GM12878 (cell line): ENCODE measurements at regions not wholly inside any gene's neighbourhood (a gene's known extent, or its start where the extent isn't known, plus 50 kb on each side); places are given as distances from the start of the nearest gene placed in this dataset.

ENCODE experiments used
- ATAC-seq: fragments of 200-7000 bp; cut with Tn5 transposase; 3 replicates; pipeline ENCODE4 v1.9.1; 2020; ENCODE audit warnings: mild to moderate bottlenecking, moderate library complexity
- BruUV-seq: library from RNA; stranded (reverse); fragments of 400-500 nt; replicated peaks from 2 replicates; lab custom pipeline; 2021; lab: Mats Ljungman, UMichigan
- CTCF ChIA-PET: fragments of 300-600 bp; sonication (Branson Sonifier 250); formaldehyde crosslinking; extraction: SDS; loops from one replicate; lab custom pipeline; 2021; ENCODE audit warnings: inconsistent platforms; lab: Yijun Ruan, JAX
- POLR2A ChIA-PET: fragments of 350-600 bp; formaldehyde crosslinking; extraction: SDS; loops from one replicate; lab custom pipeline; 2021; ENCODE audit warnings: inconsistent platforms; lab: Charles Lee
- RAD21 ChIA-PET: fragments of 300-600 bp; sonication (Branson Sonifier 250); formaldehyde crosslinking; loops from one replicate; lab custom pipeline; 2023; ENCODE audit warnings: antibody characterized with exemption; ENCODE audit not compliant: unreplicated experiment; lab: Charles Lee
- SMC1A ChIA-PET: fragments of 300-600 bp; sonication (Branson Sonifier 250); formaldehyde crosslinking; loops from one replicate; lab custom pipeline; 2023; ENCODE audit not compliant: unreplicated experiment, uncharacterized antibody; lab: Charles Lee
- DNase-seq: peaks from one replicate; pipeline ENCODE4 v3.0.0-alpha.2; 2011; ENCODE audit warnings: low read depth, low spot score
- FAIRE-seq: peaks from 3 replicates; lab custom pipeline; 2011; peaks lifted over from hg19 to GRCh38; lab: Jason Lieb, UNC
- H2AFZ ChIP-seq: 2 replicates; pipeline ENCODE4 v1.6.0; 2011; ENCODE audit warnings: low read depth, low read length, control low read depth; ENCODE audit not compliant: control insufficient read depth
- H3K27ac ChIP-seq: 2 replicates; pipeline ENCODE4 v1.5.1; 2011; ENCODE audit warnings: control low read depth; ENCODE audit not compliant: control insufficient read depth, insufficient read depth
- H3K27me3 ChIP-seq, 2 experiments: replicated peaks in 1 of 2; 2 replicates each; pipeline versions ENCODE4 v1.6.0 to v1.6.1; 2011; ENCODE audit warnings: low read length in 1 of 2; ENCODE audit not compliant: control insufficient read depth in 2 of 2, insufficient read depth in 2 of 2
- H3K36me3 ChIP-seq, 2 experiments: 2 replicates each; pipeline ENCODE4 v1.5.1; 2011; ENCODE audit warnings: low read length in 1 of 2; ENCODE audit not compliant: control insufficient read depth in 2 of 2, insufficient read depth in 2 of 2
- H3K4me1 ChIP-seq: 2 replicates; pipeline ENCODE4 v1.6.1; 2011; ENCODE audit warnings: mild to moderate bottlenecking, low read length, moderate library complexity, mixed read lengths; ENCODE audit not compliant: control insufficient read depth, insufficient read depth
- H3K4me2 ChIP-seq: 2 replicates; pipeline ENCODE4 v1.6.0; 2011; ENCODE audit warnings: control low read depth; ENCODE audit not compliant: control insufficient read depth, insufficient read depth
- H3K4me3 ChIP-seq: fragments of 200-600 bp; sonication (generic); 2 replicates; pipeline ENCODE4 v1.5.1; 2016
- H3K79me2 ChIP-seq: 2 replicates; pipeline ENCODE4 v1.6.0; 2011; ENCODE audit warnings: low read length; ENCODE audit not compliant: control insufficient read depth, insufficient read depth
- H3K9ac ChIP-seq: 2 replicates; pipeline ENCODE4 v1.8.0; 2011; ENCODE audit warnings: low read length, control low read depth, mixed read lengths; ENCODE audit not compliant: control insufficient read depth, insufficient read depth
- H3K9me3 ChIP-seq: replicated peaks from 3 replicates; pipeline ENCODE4 v1.5.1; 2011; ENCODE audit warnings: mild to moderate bottlenecking, low read length; ENCODE audit not compliant: control insufficient read depth, insufficient read depth
- H4K20me1 ChIP-seq: 2 replicates; pipeline ENCODE4 v1.6.0; 2011; ENCODE audit not compliant: control insufficient read depth, insufficient read depth
- CREM ChIP-seq: IDR thresholded peaks from 2 replicates; pipeline ENCODE4 v1.6.1; 2014; ENCODE audit warnings: antibody characterized with exemption, low read depth
- EP300 ChIP-seq, 2 experiments: fragments of 150-350 bp in 1 of 2; IDR thresholded peaks; 2 replicates each; pipeline ENCODE4 v1.6.1; 2011 to 2012; ENCODE audit warnings: low read depth in 2 of 2, low read length in 2 of 2, borderline replicate concordance in 1 of 2, improper control_type of control experiment in 1 of 2, inconsistent platforms in 1 of 2; ENCODE audit not compliant: control insufficient read depth in 1 of 2
- IKZF2 ChIP-seq, 2 experiments: fragments of 450-650 bp; IDR thresholded peaks; 2 replicates each; pipeline ENCODE4 v1.6.1; 2017; ENCODE audit warnings: mild to moderate bottlenecking in 2 of 2, moderate library complexity in 2 of 2
- MXI1 ChIP-seq: fragments of 150-350 bp; IDR thresholded peaks from 2 replicates; pipeline ENCODE4 v1.6.1; 2011; ENCODE audit warnings: low read depth, mild to moderate bottlenecking, inconsistent platforms, low read length, improper control_type of control experiment
- NFYA ChIP-seq: IDR thresholded peaks from 2 replicates; pipeline ENCODE4 v1.6.1; 2011; ENCODE audit warnings: low read depth, mild to moderate bottlenecking, low read length, improper control_type of control experiment, borderline replicate concordance
- TAF1 ChIP-seq: IDR thresholded peaks from 2 replicates; pipeline ENCODE4 v1.6.1; 2011; ENCODE audit warnings: mild to moderate bottlenecking, low read depth, low read length, borderline replicate concordance
- WGBS: methylation state at CpG from one replicate; pipeline ENCODE4 v1.1.6; 2016; ENCODE audit warnings: low lambda C conversion rate; ENCODE audit not compliant: insufficient replicate concordance, insufficient coverage; ENCODE audit errors: missing lambda C conversion rate; 5-methylcytosine and 5-hydroxymethylcytosine counted together
- in situ Hi-C: fragments of 300-500 bp; cut with MboI; formaldehyde crosslinking; loops from 9 replicates; pipeline ENCODE4 v1.14.3; 2018; ENCODE audit warnings: mixed read lengths
- intact Hi-C: fragments of 100-400 bp; cut with micrococcal nuclease; formaldehyde crosslinking; loops from one replicate; pipeline ENCODE4 v1.14.2; 2022; ENCODE audit not compliant: unreplicated experiment
- TF ChIP-seq, protein P1 (sequence below): fragments of 450-650 bp; IDR thresholded peaks from 2 replicates; pipeline ENCODE4 v1.6.1; 2017; ENCODE audit warnings: mild to moderate bottlenecking, moderate library complexity
- TF ChIP-seq, protein P2 (sequence below), 3 experiments: IDR thresholded peaks in 2 of 3; conservative IDR thresholded peaks in 1 of 3; 2 replicates each; pipeline ENCODE4 v1.5.1; 2011; ENCODE audit warnings: low read depth in 3 of 3, low read length in 3 of 3, mild to moderate bottlenecking in 3 of 3, control low read depth in 2 of 3, moderate library complexity in 2 of 3, inconsistent platforms in 1 of 3, mixed read lengths in 1 of 3; ENCODE audit not compliant: control insufficient read depth in 2 of 3, insufficient read depth in 1 of 3; ENCODE audit errors: extremely low read depth in 1 of 3
- TF ChIP-seq, protein P3 (sequence below): fragments of 450-650 bp; IDR thresholded peaks from 2 replicates; pipeline ENCODE4 v1.6.1; 2017; ENCODE audit warnings: borderline replicate concordance

DNA sequence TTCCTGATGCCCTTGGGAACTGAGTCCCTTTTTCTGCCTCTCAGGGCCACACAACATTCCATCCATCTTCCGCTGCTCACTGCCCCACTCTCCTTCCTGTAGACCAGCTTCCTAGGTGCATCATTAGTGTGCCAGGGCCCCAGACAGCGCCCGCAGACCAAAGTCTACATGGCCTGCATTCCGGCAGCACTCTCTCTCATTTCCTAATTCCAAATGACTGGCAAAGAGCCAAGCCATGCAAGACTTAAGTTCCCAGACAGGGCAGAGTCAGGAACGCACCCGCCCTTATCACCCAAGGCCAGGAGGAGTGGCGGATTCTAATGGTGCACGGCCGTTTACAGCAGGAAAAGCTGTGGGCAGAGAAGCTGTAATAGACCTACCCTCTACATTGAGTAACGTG is 159.8 kb upstream of the ARID1B start (continued):
- TF ChIP-seq, protein P1, sequence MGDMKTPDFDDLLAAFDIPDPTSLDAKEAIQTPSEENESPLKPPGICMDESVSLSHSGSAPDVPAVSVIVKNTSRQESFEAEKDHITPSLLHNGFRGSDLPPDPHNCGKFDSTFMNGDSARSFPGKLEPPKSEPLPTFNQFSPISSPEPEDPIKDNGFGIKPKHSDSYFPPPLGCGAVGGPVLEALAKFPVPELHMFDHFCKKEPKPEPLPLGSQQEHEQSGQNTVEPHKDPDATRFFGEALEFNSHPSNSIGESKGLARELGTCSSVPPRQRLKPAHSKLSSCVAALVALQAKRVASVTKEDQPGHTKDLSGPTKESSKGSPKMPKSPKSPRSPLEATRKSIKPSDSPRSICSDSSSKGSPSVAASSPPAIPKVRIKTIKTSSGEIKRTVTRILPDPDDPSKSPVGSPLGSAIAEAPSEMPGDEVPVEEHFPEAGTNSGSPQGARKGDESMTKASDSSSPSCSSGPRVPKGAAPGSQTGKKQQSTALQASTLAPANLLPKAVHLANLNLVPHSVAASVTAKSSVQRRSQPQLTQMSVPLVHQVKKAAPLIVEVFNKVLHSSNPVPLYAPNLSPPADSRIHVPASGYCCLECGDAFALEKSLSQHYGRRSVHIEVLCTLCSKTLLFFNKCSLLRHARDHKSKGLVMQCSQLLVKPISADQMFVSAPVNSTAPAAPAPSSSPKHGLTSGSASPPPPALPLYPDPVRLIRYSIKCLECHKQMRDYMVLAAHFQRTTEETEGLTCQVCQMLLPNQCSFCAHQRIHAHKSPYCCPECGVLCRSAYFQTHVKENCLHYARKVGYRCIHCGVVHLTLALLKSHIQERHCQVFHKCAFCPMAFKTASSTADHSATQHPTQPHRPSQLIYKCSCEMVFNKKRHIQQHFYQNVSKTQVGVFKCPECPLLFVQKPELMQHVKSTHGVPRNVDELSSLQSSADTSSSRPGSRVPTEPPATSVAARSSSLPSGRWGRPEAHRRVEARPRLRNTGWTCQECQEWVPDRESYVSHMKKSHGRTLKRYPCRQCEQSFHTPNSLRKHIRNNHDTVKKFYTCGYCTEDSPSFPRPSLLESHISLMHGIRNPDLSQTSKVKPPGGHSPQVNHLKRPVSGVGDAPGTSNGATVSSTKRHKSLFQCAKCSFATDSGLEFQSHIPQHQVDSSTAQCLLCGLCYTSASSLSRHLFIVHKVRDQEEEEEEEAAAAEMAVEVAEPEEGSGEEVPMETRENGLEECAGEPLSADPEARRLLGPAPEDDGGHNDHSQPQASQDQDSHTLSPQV: no peak
- TF ChIP-seq, protein P2, sequence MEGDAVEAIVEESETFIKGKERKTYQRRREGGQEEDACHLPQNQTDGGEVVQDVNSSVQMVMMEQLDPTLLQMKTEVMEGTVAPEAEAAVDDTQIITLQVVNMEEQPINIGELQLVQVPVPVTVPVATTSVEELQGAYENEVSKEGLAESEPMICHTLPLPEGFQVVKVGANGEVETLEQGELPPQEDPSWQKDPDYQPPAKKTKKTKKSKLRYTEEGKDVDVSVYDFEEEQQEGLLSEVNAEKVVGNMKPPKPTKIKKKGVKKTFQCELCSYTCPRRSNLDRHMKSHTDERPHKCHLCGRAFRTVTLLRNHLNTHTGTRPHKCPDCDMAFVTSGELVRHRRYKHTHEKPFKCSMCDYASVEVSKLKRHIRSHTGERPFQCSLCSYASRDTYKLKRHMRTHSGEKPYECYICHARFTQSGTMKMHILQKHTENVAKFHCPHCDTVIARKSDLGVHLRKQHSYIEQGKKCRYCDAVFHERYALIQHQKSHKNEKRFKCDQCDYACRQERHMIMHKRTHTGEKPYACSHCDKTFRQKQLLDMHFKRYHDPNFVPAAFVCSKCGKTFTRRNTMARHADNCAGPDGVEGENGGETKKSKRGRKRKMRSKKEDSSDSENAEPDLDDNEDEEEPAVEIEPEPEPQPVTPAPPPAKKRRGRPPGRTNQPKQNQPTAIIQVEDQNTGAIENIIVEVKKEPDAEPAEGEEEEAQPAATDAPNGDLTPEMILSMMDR (IDR thresholded peaks at IDR 0.05 in 2 of 3, conservative IDR thresholded peaks at IDR 0.05 in 1 of 3; ENCODE audit: control insufficient read depth in 2 of 3, extremely low read depth in 1 of 3, insufficient read depth in 1 of 3, low read depth in 3 of 3, low read length in 3 of 3): no peak

- 100% methylated on average over 1 of the region's 1 CpG for WGBS
- H3K4me1 ChIP-seq: no peaks in the 10 kb centered on the region
- ChIA-PET SMC1A (no interaction called here), RAD21 (no interaction called here), CTCF (no interaction called here), POLR2A (no interaction called here)
- DNase-seq: no peak
- H2AFZ ChIP-seq: no peak overlapping the region
- no peaks in the 10 kb centered on the region for H3K27me3 ChIP-seq
- no peaks in the 10 kb centered on the region for H3K79me2 ChIP-seq
- no peak for FAIRE-seq
- H3K4me2 ChIP-seq: no peak overlapping the region
- TF ChIP-seq TAF1 (no peak), IKZF2 (IDR thresholded peaks at IDR 0.05) (no peak), MXI1 (no peak), CREM (no peak), EP300 (IDR thresholded peaks at IDR 0.05; ENCODE audit: borderline replicate concordance in 1 of 2, control insufficient read depth in 1 of 2, low read depth in 2 of 2, low read length in 2 of 2) (no peak), NFYA (no peak)
- TF ChIP-seq, protein P3, sequence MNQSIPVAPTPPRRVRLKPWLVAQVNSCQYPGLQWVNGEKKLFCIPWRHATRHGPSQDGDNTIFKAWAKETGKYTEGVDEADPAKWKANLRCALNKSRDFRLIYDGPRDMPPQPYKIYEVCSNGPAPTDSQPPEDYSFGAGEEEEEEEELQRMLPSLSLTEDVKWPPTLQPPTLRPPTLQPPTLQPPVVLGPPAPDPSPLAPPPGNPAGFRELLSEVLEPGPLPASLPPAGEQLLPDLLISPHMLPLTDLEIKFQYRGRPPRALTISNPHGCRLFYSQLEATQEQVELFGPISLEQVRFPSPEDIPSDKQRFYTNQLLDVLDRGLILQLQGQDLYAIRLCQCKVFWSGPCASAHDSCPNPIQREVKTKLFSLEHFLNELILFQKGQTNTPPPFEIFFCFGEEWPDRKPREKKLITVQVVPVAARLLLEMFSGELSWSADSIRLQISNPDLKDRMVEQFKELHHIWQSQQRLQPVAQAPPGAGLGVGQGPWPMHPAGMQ: no peak
- H3K4me3 ChIP-seq: no peak overlapping the region
- H3K9ac ChIP-seq: no peak overlapping the region
- in situ Hi-C loops: no loop called here
- intact Hi-C loops: no loop called here
- peaks cover 14% of the 10 kb centered on the region; the same call in 2 of the 3 replicates for H3K9me3 ChIP-seq
- ATAC-seq: no peak
- no peaks in the 10 kb centered on the region for H4K20me1 ChIP-seq
- H3K27ac ChIP-seq: no peak overlapping the region
- BruUV-seq: no TSS peak
- H3K36me3 ChIP-seq: no peaks in the 10 kb centered on the region
These were observed 160.7 kb upstream of the ARID1B start for GRCh38 chr6:156616495-156616894.
